HepG2 (cell line): ENCODE measurements at regions not wholly inside any gene's neighbourhood (a gene's known extent, or its start where the extent isn't known, plus 50 kb on each side); places are given as distances from the start of the nearest gene placed in this dataset.

Source experiments
- HOXA5 ChIP-seq: sonication (generic); formaldehyde crosslinking; IDR thresholded peaks from 2 replicates; pipeline ENCODE4 v1.4.0; 2020; ENCODE audit warnings: missing genetic modification reagents
- MBNL3 ChIP-seq: fragments of 250-450 bp; sonication (Bioruptor Pico); conservative IDR thresholded peaks from 2 replicates; pipeline ENCODE4 v1.8.0; 2022; ENCODE audit warnings: mild to moderate bottlenecking, inconsistent platforms
- NR2F2 ChIP-seq: IDR thresholded peaks from 2 replicates; pipeline ENCODE4 v1.6.1; 2012; ENCODE audit warnings: low read depth, inconsistent platforms, borderline replicate concordance
- ZNF296 ChIP-seq: sonication (generic); formaldehyde crosslinking; conservative IDR thresholded peaks from 2 replicates; pipeline ENCODE4 v1.5.0; 2020; ENCODE audit warnings: mild to moderate bottlenecking, missing genetic modification reagents
- ZNF629 ChIP-seq: sonication (generic); formaldehyde crosslinking; conservative IDR thresholded peaks from 2 replicates; pipeline ENCODE4 v1.5.0; 2020; ENCODE audit warnings: missing genetic modification reagents
- TF ChIP-seq, protein P1 (sequence below): sonication (generic); formaldehyde crosslinking; IDR thresholded peaks from 2 replicates; pipeline ENCODE4 v1.5.0; 2020; ENCODE audit warnings: missing genetic modification reagents
- TF ChIP-seq, protein P2 (sequence below): sonication (generic); formaldehyde crosslinking; IDR thresholded peaks from 2 replicates; pipeline ENCODE4 v1.4.0; 2020; ENCODE audit warnings: missing genetic modification reagents, borderline replicate concordance

DNA sequence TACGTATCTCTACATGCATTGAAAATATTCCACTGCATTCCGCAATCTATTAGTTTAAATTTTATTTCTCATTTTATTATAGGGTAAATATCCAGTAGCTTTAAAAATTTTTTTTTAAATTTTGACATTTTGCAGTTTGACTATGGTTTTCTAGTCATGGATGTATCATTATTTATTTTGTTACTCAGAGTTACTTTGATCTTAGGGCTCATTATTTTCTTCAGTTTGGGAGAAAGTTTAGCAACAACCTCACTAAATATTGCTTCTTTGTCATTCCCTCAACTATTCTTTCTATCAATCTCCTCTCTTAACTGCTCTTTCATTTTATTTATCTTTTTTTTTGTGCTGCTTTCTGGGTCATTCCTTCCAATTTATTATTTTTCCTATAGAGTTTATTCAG is 100.5 kb upstream of the SLCO6A1 start:
- TF ChIP-seq ZNF296 (CRISPR knock-in tag): no peak
- TF ChIP-seq MBNL3: no peak
- TF ChIP-seq, protein P1, sequence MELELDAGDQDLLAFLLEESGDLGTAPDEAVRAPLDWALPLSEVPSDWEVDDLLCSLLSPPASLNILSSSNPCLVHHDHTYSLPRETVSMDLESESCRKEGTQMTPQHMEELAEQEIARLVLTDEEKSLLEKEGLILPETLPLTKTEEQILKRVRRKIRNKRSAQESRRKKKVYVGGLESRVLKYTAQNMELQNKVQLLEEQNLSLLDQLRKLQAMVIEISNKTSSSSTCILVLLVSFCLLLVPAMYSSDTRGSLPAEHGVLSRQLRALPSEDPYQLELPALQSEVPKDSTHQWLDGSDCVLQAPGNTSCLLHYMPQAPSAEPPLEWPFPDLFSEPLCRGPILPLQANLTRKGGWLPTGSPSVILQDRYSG (CRISPR knock-in tag): no peak
- TF ChIP-seq ZNF629 (CRISPR knock-in tag): no peak
- TF ChIP-seq, protein P2, sequence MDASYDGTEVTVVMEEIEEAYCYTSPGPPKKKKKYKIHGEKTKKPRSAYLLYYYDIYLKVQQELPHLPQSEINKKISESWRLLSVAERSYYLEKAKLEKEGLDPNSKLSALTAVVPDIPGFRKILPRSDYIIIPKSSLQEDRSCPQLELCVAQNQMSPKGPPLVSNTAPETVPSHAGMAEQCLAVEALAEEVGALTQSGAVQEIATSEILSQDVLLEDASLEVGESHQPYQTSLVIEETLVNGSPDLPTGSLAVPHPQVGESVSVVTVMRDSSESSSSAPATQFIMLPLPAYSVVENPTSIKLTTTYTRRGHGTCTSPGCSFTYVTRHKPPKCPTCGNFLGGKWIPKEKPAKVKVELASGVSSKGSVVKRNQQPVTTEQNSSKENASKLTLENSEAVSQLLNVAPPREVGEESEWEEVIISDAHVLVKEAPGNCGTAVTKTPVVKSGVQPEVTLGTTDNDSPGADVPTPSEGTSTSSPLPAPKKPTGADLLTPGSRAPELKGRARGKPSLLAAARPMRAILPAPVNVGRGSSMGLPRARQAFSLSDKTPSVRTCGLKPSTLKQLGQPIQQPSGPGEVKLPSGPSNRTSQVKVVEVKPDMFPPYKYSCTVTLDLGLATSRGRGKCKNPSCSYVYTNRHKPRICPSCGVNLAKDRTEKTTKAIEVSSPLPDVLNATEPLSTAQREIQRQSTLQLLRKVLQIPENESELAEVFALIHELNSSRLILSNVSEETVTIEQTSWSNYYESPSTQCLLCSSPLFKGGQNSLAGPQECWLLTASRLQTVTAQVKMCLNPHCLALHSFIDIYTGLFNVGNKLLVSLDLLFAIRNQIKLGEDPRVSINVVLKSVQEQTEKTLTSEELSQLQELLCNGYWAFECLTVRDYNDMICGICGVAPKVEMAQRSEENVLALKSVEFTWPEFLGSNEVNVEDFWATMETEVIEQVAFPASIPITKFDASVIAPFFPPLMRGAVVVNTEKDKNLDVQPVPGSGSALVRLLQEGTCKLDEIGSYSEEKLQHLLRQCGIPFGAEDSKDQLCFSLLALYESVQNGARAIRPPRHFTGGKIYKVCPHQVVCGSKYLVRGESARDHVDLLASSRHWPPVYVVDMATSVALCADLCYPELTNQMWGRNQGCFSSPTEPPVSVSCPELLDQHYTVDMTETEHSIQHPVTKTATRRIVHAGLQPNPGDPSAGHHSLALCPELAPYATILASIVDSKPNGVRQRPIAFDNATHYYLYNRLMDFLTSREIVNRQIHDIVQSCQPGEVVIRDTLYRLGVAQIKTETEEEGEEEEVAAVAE (CRISPR knock-in tag): no peak
- no peak for TF ChIP-seq NR2F2
- TF ChIP-seq HOXA5 (CRISPR knock-in tag): no peak
